ENCODE measurements at regions not wholly inside any gene's neighbourhood (a gene's known extent, or its start where the extent isn't known, plus 50 kb on each side); places are given as distances from the start of the nearest gene placed in this dataset.

DNA sequence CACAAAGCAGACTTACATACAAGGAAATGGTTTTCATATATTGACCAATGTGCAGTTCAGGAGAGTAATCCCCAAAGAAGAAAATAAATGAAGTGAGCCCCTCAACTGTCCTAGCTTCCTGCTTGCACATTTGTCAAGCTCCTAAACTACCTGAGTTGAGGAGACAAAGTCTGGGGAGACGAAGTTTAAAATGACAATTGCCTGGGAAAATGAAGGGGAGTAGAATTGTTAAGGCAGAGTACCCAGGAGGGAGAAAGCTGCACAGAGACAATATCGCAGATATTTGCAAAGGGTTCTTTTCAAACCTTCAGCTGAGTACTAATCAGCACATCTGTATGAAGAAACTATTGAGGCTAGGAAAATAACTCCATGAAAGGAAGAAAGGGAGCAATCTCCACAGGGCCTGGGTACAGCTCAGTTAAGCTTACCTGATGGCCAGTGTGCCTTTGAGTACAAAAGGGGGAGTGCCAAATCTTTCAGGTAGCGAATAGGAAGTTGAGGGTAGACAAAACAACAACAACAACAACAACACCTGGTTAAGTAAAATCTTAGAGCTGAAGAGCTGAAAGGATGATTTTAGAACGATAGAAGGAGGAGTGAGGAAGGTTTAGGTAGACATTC, 1700.1 kb upstream of the PRR20A start:
- Histone ChIP-seq H3K9me3 (replicated peaks; ENCODE audit: control insufficient read depth, insufficient read depth, low read length) (peaks cover 8% of the 10 kb centered on the region), H3K27me3 (ENCODE audit: control insufficient read depth in 2 of 2, insufficient read depth in 2 of 2, low read length in 2 of 2) (no peaks in the 10 kb centered on the region), H3K79me2 (ENCODE audit: control insufficient read depth, insufficient read depth, low read length) (no peaks in the 10 kb centered on the region), H3K9me1 (replicated peaks; ENCODE audit: control insufficient read depth, extremely low read depth, insufficient read depth, low read length) (no peaks in the 10 kb centered on the region), H3K4me3 (replicated peaks in 1 of 3; ENCODE audit: insufficient read depth in 1 of 3, low read depth in 1 of 3, low read length in 3 of 3) (no peak overlapping the region), H2AFZ (ENCODE audit: low read depth, low read length) (no peak overlapping the region), H3K4me2 (ENCODE audit: insufficient read depth, low read length) (no peak overlapping the region), H4K20me1 (replicated peaks; ENCODE audit: control insufficient read depth, extremely low read depth, insufficient read depth, low read length) (no peaks in the 10 kb centered on the region), H3K4me1 (ENCODE audit: control insufficient read depth, extremely low read depth, insufficient read depth, low read length) (no peaks in the 10 kb centered on the region), H3K36me3 (ENCODE audit: control insufficient read depth in 2 of 2, extremely low read depth in 1 of 2, insufficient read depth in 2 of 2, low read length in 2 of 2) (no peaks in the 10 kb centered on the region), H3K27ac (ENCODE audit: insufficient read depth, low read depth, low read length) (no peak overlapping the region), H3K9ac (replicated peaks; ENCODE audit: extremely low read depth, insufficient read depth, low read length) (no peak overlapping the region)
- DNase-seq (ENCODE audit: low read depth, low spot score) (no peak), FAIRE-seq (no peak)
- TF ChIP-seq, protein P1, sequence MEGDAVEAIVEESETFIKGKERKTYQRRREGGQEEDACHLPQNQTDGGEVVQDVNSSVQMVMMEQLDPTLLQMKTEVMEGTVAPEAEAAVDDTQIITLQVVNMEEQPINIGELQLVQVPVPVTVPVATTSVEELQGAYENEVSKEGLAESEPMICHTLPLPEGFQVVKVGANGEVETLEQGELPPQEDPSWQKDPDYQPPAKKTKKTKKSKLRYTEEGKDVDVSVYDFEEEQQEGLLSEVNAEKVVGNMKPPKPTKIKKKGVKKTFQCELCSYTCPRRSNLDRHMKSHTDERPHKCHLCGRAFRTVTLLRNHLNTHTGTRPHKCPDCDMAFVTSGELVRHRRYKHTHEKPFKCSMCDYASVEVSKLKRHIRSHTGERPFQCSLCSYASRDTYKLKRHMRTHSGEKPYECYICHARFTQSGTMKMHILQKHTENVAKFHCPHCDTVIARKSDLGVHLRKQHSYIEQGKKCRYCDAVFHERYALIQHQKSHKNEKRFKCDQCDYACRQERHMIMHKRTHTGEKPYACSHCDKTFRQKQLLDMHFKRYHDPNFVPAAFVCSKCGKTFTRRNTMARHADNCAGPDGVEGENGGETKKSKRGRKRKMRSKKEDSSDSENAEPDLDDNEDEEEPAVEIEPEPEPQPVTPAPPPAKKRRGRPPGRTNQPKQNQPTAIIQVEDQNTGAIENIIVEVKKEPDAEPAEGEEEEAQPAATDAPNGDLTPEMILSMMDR (IDR thresholded peaks at IDR 0.05; ENCODE audit: extremely low read depth in 1 of 2, insufficient read depth in 1 of 2, low read depth in 1 of 2, low read length in 2 of 2) = no peak
- TF ChIP-seq FOS (IDR thresholded peaks at IDR 0.05; ENCODE audit: borderline replicate concordance, insufficient read depth, low read length) (no peak), EZH2 (IDR thresholded peaks at IDR 0.05; ENCODE audit: borderline replicate concordance, low read depth, low read length, severe bottlenecking) (no peak), POLR2AphosphoS5 (IDR thresholded peaks at IDR 0.05; ENCODE audit: insufficient read depth, low read depth, low read length) (no peak), JUN (IDR thresholded peaks at IDR 0.05; ENCODE audit: borderline replicate concordance, insufficient read depth, insufficient read length, low read depth) (no peak), GATA2 (IDR thresholded peaks at IDR 0.05; ENCODE audit: insufficient read depth, insufficient read length, low read depth, low read length) (no peak), MYC (IDR thresholded peaks at IDR 0.05; ENCODE audit: low read depth, low read length) (no peak), POLR2A (IDR thresholded peaks at IDR 0.05; ENCODE audit: low read depth, low read length) (no peak)
- TF ChIP-seq, protein P2, sequence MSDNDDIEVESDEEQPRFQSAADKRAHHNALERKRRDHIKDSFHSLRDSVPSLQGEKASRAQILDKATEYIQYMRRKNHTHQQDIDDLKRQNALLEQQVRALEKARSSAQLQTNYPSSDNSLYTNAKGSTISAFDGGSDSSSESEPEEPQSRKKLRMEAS (IDR thresholded peaks at IDR 0.05; ENCODE audit: insufficient read depth, insufficient read length) = no peak
- intact Hi-C loops (cut with micrococcal nuclease) = no loop called here
- dilution Hi-C loops (cut with MboI; ENCODE audit: extremely low pct_ligation_motif_present, low sequenced_read_pairs) = no loop called here
- ChIA-PET POLR2A (no interaction called here), CTCF (no interaction called here)
- BruUV-seq (replicated peaks) = no TSS peak
